Sigmoid colon (tissue), 4 donors: ENCODE measurements at regions not wholly inside any gene's neighbourhood (a gene's known extent, or its start where the extent isn't known, plus 50 kb on each side); places are given as distances from the start of the nearest gene placed in this dataset.

Source experiments
- CTCF ChIP-seq, 4 experiments: fragments of 450-650 bp in 3 of 4; fragments of 200-600 bp in 1 of 4; IDR thresholded peaks; one replicate each; pipeline ENCODE4 v1.5.1; 2016 to 2019; ENCODE audit warnings: antibody characterized with exemption in 4 of 4, mild to moderate bottlenecking in 3 of 4, moderate library complexity in 2 of 4
- EP300 ChIP-seq, 4 donors: sonication (generic); formaldehyde crosslinking; IDR thresholded peaks; one replicate each; pipeline ENCODE4 v1.6.1; 2017; ENCODE audit warnings: antibody characterized with exemption in 4 of 4
- POLR2A ChIP-seq, 2 donors: fragments of 450-650 bp; IDR thresholded peaks; one replicate each; pipeline ENCODE4 v1.6.1; 2016; ENCODE audit warnings: antibody characterized with exemption in 2 of 2, mild to moderate bottlenecking in 2 of 2, moderate library complexity in 2 of 2
- POLR2AphosphoS5 ChIP-seq, 4 donors: sonication (generic); formaldehyde crosslinking; IDR thresholded peaks; one replicate each; pipeline ENCODE4 v1.6.1; 2017; ENCODE audit warnings: antibody characterized with exemption in 4 of 4

- no peak for TF ChIP-seq CTCF (IDR thresholded peaks at IDR 0.05)
- TF ChIP-seq POLR2A (IDR thresholded peaks at IDR 0.05): no peak
- TF ChIP-seq EP300 (IDR thresholded peaks at IDR 0.05): no peak
- TF ChIP-seq POLR2AphosphoS5 (IDR thresholded peaks at IDR 0.05): no peak
Observed at GRCh38 chr2:43087413-43087812, 139.0 kb downstream of the ZFP36L2 start.
